DMS153 (cell line): ENCODE measurements at regions not wholly inside any gene's neighbourhood (a gene's known extent, or its start where the extent isn't known, plus 50 kb on each side); places are given as distances from the start of the nearest gene placed in this dataset.

Experiments used
- DNase-seq: peaks from one replicate; lab custom pipeline; 2025; lab: John Stamatoyannopoulos, UW

DNA sequence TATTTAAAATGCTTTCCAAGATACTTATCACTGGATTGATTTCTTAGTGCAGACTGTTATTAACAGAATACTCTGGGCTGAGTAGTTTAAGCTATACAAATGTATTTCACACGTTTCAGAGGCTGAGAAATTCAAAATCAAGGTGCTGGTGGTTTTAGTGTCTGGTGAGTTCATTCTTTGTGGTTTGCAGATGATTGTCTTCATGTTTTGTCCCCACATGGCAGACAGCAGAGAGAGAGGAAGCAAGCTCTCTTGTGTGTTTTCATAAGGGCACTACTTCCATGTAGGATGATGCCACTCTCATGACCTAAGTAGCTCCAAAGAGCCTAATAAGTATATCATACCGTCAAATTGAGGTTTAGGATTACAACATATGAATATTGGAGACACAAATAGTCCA, 1348.9 kb upstream of the FLRT2 start:
- DNase-seq, result no peak

DNA sequence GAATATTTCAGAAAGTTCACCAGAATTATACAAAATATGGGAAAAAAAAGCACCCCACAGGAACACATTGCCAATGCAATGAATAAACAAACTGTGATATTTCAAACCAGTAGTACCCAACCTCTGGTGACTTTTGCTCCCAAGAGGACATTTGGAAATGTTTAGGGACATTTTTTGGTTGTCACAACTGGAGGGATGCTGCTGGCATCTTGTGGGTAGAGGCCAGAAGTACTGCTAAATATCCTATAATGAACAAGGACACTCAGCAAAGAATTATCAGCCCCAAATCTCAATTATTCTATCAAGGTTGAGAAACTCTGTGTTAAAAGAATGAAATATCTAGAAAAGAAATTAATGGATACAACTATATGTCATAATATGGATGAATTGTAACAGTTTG, 1334.4 kb upstream of the FLRT2 start:
- DNase-seq, result no peak

DNA sequence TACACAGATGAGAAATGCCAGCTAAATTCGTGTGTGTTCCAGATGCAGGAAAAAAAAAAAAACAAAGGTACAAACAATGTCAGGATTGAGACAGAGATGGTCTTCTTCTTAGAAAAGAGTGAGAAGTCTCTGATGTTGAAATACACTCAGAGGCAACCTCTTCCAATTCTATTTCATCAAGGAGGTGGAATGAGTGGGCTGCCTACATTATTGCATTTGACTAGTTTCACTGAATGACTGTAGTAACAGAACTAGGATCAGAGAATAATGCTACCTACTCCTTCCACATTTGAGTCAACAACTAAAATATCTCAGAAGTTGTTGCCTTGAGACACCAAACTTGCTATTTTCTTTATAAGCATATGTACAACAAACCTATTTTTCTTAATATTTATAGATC, 1332.2 kb upstream of the FLRT2 start:
- DNase-seq, result no peak

DNA sequence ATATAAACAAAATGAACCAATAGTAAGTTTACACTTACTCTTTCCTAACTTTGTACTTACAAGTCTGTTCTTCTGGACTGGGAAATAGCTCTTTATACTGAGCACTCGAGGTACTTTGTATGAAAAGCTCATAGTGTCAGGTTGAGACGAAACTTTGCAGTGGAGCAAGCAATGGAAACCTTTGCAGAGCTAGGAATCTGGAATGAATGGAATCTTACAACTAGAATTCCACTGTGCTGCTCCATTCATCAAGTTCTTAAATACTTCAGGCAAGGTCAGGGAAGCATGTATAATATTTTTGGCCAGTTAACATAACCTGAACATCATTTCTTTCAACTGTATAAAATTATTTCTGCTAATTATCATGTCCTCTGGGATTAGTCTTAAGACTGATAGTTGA, 1327.5 kb upstream of the FLRT2 start:
- no peak for DNase-seq

DNA sequence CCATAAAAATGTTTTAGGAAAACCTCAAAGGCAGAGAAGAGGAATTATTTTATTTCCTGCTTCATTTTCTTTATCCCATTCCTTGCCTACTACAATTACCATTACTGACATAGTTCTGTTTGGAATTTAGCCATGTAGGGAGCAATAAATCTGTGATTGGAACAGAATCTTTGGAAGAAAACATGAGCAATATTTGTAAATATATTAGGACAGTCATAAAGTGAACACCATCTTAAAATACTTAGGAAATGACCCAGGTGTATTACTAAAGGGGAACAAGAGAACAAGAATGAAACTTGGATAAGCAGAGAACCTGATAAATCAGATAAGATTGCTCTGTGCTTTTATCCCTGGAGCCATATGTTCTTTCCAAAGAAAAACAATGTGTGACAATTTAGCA, 1326.0 kb upstream of the FLRT2 start:
- DNase-seq, result no peak

DNA sequence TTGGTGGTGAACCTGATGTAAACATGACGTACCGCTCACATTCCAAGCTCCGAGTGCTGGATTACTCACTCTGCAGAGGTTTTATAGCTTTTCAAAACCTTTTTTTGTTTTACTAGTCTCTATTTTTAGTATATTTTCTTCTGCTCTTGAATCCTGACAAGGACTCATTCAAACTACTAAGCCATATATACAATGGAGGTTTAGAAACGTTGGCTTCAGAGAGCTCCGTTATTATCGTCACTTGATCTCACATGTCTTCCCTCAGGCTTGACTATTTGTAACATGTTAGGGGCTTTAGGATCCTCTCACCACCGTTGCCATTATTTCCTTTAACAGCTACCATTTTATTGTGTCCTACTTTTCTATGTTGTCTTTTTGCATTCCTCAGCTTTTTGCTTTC, 1321.5 kb upstream of the FLRT2 start:
- DNase-seq, result no peak

DNA sequence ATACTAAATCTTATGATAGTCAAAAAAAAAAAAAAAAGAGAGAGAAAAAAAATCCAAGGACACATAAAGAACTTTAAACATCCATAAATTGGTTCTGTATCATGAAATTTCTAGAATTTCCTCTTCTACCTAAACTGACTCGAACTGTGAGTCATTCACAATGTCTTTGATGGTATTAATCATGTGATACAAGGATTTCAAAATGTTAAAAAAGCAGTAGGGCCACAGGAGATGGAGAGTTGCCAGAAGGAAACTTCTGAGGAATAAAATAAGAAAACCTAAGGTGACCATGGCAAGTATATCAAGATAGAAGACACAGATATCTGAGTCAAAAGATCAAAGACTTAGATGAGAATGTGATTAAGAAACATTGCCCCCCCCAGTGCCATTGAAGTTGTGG, 1320.9 kb upstream of the FLRT2 start:
- DNase-seq, result no peak

DNA sequence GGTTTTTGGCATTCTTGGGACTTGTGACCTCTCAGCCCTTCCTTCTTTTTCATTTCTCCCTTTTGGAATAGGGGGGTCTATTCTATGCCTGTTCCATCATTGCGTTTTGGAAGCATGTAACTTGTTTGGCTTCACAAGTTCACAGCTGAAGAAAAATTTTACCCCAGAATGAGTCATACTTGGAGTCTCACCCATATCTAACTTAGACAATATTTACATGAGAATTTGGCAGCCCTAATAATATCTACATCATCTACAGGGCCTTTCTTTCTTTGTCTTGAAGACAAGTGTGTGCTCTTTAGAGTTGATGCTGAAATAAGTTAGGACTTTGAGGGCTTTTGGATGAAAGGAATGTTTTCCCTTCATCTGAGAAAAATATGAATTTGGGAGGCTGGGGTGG, 1312.9 kb upstream of the FLRT2 start:
- no peak for DNase-seq

DNA sequence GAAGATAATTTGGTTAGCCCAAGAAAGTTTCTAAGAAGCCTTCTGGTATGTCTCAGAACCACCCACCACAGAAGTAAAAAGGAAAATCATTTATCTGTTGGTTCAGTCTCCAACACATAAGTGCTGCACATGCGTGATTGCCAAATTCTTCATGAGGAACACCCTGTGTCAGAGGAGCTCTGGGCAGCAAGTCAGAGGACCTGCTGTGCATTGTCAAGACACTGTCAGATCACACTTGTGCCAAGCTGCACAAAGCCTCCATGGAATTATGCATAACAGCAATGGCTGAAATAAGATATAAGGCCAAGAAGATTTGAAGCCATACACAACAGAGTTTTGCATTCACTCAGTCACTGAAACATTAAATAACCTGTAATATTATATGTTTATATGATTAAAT, 1304.7 kb upstream of the FLRT2 start:
- no peak for DNase-seq

DNA sequence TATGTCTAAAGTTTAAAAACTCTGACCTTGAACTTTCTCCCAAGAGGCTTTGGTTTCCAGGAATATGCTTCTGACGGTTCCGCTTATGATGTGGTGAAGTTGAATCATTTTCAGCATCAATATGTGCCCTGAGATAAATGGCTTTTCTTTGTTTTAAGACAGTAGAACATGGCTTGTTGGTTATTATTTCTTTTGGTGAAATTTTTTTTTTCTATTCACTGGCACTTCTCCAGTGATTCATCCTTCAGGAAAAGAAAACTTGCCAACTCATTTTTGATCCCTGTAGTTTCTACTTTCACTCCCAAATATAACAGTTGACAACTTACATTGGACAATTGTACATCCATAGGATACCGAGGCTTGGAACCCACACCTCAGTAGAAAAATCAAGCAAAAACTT, 1301.2 kb upstream of the FLRT2 start:
- DNase-seq, result no peak

DNA sequence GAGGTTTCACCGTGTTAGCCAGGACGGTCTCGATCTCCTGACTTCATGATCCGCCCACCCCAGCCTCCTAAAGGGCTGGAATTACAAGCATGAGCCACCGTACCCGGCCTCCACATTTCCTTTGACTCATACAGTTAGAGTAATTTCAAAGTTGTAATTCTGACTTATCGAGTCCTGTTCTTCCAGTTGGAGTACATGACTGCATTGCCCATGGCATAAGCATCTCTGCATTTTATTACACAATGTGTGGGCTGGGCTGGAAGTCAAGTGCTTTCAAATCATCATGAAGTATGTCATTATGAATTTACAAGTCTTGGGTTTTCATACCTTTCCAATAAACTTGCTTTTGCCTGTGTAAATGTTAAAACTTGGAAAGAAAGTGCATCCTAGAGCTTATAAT, 1295.7 kb upstream of the FLRT2 start:
- DNase-seq, result no peak

DNA sequence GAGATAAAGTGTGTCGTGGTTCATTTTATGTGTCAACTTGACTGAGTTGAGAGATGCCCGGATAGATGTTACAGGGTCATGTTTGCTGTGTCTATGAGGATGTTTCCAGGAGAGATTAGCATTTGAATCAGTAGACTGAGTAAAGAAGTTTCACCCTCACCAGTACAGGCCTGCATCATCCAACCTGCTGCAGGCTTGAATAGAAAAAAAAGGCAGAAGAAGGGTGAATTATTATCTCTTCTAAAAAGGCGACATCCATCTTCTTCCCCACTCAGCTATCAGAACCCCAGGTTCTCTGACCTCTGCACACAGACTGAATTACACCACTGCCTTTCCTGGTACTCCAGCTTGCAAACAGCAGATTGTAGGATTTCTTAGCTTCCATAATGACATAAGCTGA, 1293.7 kb upstream of the FLRT2 start:
- DNase-seq, result no peak

DNA sequence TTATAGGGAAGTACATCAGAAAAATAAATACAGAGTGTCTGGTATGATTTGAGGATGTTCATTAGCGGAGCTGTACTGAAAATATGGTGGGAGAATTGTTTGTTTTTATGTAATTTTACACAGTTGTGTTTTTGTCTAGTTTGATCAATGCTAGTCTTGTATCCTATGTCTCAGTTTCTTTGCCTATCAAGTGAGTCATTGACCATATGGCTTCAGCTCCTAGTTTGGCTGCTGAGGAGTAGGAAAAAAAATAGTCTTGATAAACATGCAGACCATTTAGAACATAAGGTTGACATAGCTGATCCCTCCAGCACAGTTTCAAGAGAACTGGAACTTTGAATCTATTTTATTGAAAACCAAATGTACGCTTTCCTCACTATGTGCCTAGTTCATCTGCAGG, 1292.1 kb upstream of the FLRT2 start:
- DNase-seq, result no peak

DNA sequence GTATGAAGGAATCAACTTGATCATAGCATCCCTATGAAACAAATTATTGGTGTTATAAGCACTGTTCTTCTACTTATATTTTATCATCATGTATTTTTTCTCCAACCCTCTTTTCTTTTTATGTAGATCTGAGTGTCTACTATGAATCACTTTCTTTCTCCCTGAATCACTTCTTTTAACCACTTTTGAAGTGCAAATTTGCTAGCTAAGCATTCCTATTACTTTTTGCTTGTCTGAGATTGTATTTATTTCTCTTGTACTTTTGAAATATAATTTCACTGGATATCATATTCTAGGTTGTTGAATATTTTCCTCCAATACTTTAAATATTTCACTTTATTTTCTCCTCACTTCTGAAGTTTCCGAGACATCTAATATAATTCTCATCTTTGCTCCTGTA, 1282.3 kb upstream of the FLRT2 start:
- no peak for DNase-seq

DNA sequence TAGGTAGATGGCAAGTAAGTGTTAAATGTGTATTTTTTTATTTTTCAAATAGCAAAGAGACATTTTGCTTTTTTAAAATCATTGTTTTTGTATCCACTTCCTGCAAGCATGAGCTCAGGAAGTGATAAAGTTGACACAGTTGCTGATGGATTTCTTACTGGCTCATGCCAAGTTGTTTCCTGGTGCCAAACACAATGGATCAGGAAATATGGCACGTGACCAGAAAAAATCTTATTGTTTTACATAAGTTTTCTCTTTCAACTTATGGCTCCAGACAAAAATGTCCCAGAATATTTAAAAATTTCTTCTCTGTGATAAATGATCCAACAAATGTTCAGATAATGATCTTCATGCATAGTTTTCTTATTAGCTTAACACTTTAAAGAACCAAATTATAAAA, 1279.1 kb upstream of the FLRT2 start:
- peak; percentile 44 for DNase-seq

DNA sequence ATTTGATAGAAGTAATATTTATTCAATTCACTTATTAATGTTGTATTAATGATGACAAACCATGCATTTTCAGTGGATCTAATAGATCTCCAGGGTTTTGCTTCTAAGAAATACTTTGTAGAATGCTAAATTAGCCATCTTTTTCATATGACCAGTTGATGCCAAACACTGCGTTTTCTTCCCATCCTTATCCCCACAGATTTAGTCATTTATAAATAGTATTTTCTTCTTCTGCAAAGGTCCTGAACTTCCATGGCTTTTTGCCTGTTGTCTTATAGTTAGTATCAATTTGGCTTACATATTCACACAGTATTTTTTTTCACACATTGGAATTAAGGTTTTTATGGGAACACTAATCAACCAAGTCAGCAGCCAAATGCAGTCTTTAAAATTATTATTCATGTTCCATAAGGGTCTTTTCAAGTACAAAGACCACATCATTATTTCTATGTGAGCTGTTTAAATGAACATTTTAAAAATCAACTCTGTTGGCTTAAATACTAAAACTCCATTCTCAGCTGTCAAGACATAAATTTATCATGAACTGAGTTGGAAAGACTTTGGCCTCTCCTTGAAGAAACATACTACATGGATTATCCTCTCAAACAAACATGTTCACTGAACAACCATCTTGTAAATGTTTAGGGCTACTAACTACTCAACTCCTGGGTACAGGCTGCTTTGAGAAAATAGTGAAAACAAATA, 1278.4 kb upstream of the FLRT2 start:
- DNase-seq, result no peak

DNA sequence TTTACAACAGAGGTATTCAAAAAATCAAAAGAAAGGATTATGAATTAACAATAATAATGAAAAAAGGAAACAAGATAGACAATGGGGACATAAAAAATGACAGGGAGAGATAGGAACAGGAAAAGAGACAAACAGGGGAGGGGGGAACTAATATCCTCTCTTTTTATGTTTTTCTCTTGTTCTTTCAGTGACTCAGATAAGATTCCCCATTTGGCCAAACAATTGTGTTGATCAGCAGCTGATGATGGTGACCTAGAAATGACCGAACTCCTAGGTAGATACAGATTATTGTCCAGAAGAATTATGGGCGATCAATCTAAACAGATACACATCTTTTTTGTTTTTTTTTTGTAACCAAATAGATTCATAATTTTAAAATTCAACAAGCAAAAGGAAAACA, 1277.2 kb upstream of the FLRT2 start:
- DNase-seq, result no peak

DNA sequence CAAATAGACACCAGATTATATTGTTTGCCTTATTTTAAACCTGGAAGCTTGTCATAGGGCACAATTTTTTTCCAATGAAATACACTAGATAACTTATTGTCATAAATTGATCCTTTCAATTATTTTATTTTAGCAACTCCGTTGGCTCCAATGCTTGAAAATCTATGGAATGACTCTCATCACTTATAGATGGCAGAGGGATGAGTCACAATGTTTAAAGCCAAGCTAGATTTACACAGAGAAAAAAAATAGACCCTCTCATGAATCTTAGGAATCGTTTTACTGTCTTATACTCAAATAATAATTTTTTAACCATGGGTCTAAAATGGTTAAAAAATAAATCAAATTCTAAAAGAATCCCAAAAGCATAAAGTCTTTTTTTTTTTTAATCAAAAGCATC, 1276.6 kb upstream of the FLRT2 start:
- no peak for DNase-seq

DNA sequence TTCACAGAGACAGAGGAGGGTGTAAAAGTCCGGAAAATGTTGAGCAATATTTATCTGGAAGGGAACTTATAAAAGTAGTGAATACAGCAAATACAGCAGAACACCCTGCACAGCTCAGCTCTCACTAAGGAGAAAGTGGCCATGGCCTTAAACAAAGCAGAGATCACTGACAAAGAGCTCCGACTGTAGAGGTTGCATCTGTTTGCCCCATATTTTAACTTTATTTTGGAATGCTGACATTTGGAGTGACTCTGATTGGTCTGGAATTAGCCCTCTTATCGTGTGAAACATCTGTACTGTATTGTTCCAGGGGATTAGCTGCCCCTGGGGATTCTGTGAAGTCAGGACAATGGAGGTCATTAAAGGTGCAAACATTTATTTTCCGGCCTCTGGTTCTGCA, 1275.7 kb upstream of the FLRT2 start:
- DNase-seq, result peak; percentile 27

DNA sequence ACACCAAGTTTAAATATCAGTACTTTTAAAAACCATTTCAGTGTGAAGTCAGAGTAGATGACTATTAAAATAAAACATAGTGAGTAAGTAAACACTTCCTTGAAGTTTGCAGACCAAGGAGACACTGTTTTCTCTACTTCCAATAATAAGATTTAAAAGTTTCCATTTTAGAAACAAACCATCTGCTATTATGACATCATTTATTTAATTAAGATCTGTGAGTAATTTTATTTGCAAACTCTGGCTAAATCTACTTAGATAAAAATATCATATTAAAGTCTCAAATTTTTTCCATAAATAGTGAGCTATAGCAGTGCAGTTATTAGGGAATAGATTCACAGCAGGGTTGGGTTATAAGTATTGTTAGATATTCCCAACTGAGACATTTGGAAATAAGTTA, 1267.0 kb upstream of the FLRT2 start:
- DNase-seq, result no peak

DNA sequence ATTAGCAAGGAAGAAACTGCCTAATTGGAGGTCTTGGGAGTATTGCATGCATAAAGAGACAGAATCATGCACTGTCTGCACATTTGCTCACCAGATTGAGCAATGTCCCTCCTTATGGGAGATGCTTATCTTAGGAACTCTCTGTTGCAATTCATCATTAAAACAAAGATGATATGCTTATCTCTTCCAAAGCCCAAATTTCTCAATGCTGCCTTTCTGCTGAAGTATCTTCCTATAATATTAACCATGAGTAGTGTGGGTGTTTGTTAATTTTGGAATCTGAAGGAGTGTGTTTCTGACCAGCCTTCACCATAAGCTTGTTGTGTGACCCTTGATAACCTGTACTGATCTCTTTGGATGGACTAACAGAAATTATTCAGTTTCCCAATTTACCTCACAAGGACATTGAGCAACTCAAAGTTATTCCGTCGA, 1257.6 kb upstream of the FLRT2 start:
- no peak for DNase-seq

DNA sequence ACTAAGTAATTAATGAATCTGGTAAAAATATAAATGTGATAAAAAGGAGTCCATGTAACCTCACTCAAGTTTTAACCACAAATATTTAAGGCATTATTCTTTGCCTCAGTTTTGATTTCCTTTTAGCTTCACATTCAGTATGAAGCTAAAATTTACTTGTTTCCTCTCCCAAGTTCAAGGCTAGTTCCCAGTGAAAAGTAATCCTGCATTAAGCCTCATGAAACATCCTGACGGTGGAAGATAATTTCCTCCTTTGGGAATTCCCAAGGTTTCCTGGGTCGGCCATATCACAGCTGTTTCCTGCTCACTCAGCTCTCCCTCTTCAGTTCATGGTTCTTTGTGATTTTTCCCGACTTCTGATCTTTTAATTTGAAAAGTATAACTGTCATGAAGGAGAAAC, 1256.8 kb upstream of the FLRT2 start:
- no peak for DNase-seq

DNA sequence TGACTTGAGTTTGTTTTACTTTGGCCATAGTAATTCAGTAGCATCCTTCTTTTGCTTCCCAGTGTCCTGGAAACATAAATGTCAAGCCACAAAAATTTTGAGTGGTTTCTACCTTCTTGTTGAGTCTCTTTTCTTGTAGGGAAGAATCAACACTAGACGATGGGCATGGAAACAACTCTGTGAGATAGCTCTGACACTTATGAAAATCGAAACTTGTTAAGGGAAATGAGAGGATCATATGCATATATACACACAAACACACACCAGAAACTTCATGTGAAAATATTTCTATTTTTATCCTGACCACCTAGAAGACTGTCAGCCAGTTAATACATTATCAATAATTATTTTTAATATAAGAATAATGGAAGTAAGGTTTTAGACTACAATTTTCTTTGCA, 1247.3 kb upstream of the FLRT2 start:
- no peak for DNase-seq

DNA sequence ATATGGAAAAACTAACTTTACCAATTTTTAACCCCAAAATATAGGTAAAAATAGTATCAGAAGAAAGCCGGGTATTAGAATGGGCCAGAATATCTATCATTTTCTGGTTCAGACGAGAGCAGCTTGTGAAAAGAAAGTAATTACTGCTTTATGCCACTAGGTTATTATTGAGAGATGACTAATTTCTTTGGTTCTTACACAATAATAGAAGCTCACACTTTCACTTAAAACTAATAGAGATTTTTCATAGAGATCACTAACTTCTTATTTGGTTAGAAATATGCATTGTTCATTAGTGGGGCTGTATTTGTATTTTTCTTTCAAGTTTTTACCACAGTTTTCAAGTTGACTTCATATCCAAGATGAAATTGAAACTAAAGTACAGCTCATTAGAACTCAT, 1241.2 kb upstream of the FLRT2 start:
- DNase-seq, result no peak
